ENCODE measurements at regions not wholly inside any gene's neighbourhood (a gene's known extent, or its start where the extent isn't known, plus 50 kb on each side); places are given as distances from the start of the nearest gene placed in this dataset.
A peak's percentile ranks its signal among the peaks of the same experiment; 100 is the strongest.

DNA sequence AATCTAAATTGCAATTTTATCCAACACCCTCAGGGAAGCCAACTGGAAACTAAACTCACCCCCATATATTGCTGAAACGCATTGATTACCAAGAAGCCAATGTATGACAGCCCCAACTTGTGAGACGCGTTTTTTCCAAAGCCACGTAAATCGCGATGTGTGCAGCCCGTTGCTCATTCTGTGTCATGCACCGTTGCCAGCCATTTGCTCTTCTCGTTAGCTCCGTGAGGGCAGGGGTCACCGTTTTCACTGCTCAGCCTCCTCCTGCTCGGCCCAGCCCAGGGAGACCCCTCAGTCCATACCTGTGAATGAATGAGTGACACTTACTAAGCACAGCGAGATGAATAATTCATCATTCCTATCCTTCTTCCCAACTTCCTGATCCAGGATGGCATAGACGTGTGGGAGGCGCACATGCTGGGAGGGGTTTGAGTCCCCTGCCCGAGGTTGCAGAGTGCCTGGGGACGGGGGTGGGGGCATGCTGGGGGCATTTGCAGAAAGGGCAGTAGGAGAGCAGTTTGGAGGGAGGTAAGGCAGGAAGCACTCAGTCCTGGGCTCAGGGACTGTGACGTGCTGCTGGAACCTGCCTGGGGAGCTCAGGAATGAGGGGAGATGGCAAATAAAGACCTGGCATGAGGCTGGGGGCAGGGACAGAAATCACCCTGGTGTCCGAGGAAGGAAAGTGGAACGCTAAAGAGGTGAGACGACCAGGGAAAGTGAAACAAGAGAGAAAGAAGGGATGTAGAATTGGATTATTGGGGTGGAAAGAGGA lies 104.2 kb upstream of the SDK1 start:
- DNase-seq = no peak

DNA sequence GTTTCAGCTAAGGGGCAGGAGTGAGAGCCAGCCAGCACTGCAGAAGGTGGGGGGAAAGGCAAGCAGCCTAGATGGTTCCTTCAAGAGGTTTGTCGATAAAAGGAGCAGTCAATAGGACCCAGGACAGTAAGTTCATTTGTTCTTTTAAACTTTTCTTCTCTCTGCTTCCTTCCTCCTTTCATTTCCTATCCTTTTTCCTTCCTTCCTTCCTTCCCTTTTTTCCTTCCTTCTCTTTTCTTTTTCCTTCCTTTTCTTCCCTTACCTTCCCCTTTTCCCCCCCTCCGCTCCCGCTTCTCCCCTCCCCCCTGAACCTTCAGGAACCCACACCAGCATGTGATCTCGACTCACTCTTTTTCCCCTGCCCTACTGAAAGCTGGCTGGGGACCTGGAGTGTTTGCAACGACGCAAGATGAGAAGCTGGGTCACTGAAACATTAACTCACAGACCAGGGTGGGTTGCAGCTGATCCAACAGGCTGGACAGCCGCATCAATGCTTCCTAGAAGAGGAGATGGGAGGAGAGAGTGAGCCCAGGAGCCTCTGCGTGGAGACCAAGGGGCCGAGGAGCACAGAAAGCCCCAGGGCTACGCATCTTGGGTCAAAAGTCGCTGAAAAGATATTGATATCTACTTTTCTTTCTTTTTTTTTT lies 103.4 kb upstream of the SDK1 start:
- no peak for DNase-seq

DNA sequence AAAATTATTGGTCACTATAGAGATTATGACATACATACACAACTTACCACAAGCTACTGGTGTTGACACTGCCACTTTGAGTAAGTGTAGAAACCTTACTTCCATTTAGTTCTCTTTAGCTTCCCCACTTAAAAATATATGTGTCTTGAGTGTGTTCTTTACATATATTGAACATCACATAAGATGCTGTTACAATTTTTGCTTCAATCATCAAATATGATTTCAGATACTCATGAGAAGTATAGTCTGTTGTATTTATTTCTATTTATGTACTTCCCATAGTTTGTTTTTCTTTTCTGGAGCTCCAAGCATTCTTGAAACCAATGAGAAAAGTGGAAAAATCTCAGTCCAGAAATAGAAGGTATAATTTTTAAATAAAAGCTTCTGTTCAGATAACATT lies 102.7 kb upstream of the SDK1 start:
- no peak for DNase-seq

DNA sequence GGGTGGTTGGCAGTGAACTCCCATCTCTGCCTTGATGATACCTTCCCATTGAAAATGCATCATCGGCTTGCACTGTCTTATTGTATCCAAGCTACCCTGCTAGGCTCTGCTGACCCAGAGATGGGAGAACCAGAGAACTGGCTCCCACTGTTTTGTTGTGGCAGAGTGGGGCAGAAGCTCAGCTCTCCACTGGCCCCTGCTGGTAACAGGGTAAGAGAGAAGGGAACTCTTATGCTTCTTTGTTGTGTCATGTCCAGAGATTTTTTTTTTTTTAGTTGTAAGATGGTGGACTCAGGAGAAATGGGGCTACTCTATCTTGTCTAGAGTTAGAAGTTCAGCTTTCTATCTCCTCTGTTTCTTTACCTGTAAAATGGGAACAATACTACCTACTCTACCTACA lies 100.5 kb upstream of the SDK1 start:
- peak; percentile 15 for DNase-seq

DNA sequence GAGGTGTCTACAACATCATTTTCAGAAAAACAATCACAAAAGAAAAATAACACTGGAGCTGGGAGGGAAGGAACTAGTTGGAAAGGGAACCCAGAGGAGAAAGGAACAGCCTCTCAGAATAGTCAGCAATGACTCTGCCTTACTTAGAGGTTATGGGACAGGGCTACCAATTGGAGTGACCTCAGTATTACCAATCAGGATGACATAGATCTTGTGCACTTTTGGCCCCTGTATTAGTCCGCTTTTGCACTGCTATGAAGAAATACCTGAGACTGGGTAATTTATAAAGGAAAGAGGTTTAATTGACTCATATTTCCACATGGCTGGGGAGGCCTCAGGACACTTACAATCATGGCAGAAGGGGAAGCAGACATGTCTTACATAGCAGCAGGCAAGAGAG lies 99.7 kb upstream of the SDK1 start:
- DNase-seq = no peak

DNA sequence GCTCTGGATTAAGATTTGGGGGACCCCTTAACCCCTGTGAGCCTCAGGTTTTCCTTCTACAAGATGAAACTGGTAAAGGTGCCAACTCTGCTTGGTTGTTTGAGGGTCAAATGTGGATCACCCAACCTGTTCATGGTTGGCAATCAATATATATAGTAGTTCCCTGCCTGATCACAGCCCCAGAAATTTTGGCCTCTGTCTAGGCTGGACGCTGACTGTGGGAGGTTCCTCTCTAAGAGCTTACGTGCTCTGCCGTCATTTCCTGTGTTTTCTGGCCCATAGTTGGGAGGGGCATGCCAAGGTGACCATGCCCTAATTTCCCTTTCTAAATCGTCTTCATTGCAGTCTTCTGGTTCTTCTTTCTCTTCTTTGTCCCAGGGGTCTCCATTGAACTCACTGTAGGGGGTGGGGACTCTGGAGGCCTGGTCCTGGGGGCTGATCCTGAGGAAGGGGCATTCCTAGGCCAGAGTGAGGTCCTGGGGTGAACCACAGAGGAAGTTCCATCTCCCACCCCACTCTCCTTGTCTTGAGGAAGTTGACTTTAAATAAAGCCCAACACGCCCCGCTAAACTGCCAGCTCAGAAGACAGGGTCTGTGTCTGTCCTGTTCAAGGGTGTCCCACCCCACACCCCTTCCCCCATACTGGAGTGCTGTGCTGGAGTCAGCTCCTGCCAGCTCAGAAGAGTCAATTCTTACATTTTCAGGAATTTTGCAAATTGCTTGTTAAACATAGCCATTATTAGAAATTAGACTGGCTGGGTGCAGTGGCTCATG lies 98.9 kb upstream of the SDK1 start:
- DNase-seq = no peak

DNA sequence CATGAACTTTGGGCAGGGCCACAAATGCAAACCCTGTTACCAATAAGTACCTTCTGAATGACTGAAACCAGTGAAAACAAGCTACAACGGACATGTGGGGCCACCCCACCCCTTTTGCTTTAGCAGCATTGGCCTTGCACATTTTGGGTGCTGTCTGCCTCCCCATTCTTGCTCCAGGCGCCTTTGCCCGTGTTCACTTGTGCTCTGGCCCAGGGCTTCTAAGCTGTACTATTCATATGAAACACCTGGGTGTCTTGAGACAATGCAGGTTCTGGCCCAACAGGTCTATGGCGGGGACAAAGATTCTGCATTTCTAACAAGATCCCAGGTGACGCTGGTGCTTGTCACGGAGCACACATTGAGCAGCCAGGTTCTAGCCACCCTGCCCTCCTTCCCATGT lies 96.5 kb upstream of the SDK1 start:
- DNase-seq = no peak

DNA sequence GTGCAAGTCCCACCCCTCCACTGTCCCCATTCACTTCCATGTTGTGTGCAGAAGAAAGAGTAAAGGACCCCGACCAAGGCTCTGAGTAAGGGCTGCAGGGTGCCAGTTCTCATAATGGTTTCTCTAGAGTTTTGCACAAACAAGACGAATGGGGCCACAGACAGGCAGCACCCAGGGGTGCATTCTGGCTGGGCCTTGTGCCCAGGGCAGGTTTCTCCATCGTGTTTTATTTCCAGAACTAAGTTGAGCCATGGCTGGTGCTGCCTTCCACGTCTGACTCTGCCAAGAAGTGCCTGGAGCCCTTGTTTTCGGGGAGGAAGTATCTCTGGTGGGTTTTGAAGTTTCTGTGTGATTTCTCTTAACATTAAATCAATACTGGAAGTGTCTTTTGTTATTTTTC lies 95.0 kb upstream of the SDK1 start:
- DNase-seq = no peak

DNA sequence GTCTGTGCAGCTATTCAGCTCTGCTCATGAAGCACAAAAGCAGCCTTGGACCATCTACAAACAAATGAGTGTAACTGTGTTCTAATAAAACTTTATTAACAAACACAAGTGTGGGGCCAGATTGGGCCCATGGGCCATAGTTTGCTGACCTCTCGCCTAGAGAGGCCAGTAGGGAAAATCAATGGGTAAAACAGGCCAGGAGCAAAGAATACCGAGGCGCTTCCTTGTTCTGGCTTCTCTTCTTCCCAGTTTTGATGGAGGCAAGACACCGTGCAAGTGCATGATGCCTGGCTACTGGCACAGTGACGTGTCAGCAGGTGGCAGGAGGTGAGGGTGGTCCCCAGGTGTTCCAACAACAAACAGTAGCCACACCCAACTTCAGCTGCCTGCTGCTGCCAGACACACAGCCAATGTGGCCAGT lies 94.3 kb upstream of the SDK1 start:
- no peak for DNase-seq

DNA sequence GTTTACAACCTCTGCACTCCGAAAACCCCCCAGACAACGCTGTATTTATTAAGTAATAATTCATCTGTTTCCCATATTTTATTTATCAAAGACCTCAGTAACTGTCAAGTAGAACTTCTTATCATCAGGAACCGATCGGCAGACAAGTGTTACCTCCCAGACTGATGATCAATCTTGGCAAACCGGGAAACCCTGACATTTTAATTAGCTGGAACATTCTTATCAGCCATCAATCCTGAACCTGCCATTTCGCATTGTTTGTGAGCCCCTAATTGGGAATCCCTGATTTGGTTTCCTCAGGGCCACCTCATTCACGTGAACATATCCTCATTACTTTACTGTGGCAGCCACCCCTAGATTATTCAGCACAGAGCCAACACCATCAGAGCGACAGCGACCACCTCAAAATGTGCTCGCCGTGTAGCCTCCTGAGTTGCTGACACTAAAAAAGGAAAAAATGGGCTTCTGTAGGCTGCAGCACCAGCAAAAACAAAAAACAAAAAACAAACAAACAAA lies 93.6 kb upstream of the SDK1 start:
- no peak for DNase-seq

DNA sequence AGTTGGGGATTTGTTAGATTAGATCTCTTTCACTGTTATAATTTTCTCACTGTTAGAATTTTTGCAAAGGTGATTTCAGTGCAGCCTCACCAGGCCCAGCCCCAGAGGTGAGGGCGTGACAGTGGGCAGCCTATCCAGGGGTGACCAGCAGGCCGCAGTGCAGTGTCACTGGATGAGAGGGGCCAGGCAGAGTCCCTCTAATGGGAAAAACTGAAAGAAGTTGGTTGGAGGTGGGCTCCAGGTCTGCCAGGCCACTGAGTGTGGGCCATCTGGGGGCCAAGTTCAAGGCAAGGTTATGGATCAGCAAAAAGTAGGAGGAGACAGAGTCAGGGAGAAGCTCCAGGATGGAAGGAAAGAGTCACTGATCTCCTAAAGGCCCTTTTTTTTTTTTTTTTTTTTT lies 90.5 kb upstream of the SDK1 start:
- no peak for DNase-seq

DNA sequence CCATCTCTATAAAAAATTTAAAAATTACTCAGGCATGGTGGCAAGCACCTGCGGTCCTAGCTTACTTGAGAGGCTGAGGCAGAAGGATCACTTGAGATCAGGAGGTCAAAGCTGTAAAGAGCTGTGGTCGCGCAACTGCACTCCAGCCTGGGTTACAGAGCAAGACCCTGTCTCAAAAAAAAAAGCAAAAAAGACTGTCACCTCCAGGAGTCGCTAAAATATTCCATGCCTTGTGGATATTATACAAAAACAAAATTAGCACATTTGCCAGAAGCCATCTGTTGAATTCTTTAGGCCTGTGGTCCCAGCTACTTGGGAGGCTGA lies 87.0 kb upstream of the SDK1 start:
- DNase-seq = no peak

DNA sequence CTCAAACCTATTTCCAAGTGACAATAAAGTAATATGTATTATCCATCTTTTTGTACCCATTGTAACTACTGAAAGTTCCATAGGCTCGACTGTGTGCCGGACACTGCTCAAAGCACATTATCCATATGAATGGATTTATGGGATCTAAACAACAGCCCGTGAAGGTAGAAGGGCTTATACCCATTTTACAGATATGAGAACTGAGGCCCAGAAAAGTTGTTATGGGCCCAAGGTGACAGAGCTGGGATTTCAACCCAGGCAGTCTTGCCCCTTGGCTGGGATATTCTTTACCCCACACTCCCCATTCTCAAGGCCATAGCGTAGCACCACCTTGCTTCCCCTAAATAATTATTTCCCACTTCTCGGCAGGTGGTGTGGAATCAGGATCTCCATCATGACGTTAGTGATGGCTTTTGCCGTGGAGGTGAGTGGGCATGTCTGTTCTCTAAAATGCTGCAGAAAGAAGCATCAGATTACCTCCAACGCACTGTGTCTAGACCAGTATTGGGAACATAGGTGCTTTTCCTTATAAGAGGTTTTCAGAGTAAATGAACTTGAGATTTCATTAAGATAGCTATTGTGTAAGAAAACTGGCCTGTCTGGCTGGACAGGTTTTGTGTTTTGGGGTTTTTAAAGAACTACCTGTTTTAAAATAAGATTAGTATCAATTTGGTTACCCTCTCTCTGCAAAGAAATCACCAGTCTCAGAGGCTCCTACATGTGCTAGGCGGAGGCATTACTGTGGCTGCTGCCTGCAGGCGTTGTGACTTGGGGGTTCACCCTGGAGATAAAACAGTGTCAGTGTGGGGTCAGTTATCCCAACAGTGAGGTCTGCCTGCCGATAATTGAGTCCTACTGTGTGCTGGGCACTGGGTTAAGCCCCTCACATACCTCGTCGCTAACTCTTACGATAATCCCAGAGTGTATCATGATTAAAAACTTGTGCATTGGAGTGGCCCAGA lies 85.1 kb upstream of the SDK1 start:
- DNase-seq = no peak

DNA sequence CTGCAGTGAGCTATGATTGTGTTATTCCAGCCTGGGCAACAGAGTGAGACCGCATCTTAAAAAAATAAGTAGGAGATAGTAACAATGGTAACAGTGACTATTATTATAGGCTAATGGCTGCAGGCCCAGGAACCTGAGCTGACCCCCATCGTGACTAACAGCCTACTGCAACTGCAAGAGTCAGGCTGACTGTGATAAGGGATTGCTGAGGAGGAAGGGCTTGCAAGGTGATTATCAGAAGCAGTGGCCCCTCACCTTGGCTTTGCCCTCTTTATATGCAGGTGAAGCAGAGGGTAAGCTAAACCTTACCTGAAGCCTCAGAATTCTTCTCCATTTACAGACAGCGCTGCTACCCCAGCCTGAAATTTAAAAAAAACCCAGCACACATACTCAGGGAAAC lies 83.9 kb upstream of the SDK1 start:
- no peak for DNase-seq

DNA sequence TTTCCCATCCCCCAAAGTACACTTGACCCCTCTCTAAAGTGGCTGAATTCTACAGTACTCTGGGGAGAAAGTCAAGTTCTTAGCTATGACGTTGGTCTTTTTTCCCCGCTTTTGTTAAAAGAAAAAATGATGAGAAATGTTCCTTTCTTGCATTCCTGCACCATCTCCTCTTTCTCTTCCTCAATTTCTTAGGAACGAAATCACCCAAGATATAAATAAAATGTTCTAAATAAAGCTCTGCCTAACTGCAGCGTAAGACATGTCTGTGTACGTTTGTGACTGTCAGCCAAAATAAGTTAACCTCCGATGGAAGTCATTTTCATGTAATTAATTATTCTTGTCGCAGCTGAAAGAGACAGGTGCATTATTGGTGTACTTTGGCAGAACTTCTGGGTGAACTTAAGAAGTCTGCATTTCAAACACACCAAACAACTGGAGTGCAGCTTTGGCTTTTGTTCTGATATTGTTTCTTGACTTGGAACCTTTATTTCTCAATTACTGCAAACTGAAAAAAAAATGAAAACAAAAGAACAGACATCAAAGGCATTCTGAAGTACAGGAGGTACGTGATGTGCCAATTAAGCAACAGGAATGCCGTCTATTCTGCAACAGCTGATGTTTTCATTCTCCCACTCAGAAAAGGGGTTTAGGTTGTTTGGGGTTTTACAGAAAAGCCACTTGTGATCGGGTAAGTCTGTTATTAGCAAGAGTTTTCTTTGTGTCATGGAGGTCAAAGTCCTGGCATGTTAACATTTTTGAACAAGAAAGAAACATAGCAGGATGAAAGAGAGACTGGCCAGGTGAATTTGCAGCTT lies 82.4 kb upstream of the SDK1 start:
- DNase-seq = no peak

DNA sequence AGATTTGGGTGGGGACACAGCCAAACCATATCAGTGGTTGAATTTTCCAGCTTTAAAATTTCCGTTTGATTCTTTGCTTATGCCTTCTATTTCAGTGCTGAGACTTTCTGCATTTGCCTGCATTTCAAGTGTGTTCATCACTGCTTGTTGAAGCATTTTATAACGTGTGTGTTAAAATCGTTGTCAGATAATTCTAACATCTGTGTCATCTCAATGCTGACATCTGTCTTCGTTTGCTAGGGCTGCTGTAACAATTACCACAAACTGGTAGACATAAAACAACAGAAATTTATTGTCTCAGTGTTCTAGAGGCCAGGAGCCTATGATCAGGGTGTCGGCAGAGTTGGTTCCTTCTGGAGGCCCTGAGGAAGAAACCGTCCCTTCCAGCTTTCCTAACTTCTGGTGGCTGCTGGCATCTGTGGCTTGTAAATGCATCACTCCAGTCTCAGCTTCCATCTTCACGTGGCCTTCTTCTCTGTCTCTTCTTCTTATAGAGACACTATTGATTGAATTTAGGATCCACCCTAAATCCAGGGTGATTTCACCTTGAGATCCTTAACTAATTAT lies 71.1 kb upstream of the SDK1 start:
- no peak for DNase-seq

DNA sequence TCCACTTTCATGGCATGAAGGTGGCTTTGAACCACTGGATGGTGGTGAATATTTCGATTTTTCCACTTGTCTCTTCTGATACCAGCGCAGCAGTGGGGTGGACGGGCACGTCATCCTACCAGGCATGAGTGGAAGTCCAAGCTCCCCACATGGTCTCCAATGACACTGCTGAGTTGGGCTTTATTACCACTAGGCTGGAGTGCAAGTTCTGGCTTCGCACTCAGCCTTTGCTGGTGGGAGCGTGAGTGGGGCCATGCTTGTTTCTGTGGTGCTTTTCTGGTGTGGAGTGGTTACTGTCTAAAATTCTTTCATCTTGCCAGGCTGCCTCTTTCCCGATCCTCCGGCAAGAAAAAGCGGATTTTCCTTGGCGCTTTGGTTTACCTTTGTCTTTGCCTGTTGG lies 70.1 kb upstream of the SDK1 start:
- no peak for DNase-seq

DNA sequence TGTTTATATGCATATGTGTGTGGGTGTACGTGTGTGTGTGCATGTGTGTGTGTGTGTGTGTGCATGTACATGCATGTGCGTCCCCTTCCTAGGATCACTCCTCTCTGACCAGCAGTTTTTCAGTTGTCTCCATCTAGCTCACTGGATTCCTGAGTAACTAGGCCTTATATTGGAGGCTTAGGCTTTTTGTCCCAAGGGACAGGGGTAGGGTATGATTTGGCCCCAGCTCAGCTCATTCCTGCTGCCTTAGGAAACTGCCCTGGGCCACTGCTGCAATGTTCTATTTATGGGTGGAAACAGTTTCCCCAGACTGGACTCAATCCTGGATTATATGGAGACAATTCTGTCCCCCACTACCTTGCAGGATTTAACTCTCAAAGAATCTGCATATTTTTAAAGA lies 68.8 kb upstream of the SDK1 start:
- no peak for DNase-seq

DNA sequence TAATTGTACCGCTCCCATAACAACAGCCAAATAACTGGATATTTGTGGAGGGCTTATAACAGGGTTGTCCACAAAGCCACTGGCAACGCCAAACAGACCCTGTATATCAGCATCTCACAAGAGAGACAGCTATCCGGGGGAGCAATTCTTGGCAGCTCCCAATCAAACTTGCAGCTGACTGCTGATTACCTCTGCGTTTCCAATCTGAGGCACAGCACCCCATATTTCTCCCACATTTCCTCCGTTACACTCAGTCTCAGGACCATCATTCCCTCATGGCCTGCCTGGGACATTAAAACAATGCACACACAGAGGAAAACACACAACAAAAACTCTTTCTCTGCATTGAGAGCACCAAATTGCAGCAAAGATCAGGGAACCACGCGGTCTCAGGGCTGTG lies 67.8 kb upstream of the SDK1 start:
- no peak for DNase-seq

DNA sequence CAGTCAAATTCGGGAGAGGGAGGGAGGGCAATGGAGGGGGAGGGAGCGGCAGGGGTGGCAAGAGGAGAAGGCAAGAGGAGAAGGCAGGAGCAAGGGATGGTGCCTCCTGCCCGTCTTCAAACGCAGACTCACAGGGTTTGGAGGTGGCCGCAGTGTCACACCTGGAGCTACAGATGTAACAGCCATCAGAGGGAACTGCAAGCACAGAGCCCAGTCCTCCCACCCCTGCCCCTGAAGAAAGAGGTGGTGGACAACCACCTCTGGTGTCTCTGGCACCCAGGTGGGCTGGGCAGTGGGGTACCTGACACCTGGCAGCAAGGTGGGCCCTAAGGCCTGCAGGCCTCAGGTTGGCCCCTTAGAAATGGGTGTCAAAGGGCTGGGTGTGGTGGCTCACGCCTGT lies 67.0 kb upstream of the SDK1 start:
- no peak for DNase-seq

DNA sequence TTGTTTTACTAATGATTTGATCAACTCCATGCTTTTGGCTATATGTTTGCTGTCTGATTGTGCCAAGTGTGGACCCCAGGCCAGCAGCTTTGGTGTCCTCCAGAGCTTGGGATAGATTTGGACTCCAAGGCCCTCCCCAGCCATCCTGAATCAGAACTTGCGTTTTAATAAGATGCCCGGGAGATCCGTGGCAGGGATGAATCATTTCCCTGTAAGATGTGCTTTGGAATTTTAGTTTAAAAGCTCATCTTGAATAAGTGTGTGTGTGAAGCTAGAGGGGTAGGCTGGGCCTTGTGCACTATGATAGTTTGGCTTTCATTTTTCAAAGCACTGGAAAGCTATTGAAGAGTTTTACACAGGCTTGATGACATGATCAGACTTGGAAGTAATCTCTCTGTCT lies 66.2 kb upstream of the SDK1 start:
- no peak for DNase-seq

DNA sequence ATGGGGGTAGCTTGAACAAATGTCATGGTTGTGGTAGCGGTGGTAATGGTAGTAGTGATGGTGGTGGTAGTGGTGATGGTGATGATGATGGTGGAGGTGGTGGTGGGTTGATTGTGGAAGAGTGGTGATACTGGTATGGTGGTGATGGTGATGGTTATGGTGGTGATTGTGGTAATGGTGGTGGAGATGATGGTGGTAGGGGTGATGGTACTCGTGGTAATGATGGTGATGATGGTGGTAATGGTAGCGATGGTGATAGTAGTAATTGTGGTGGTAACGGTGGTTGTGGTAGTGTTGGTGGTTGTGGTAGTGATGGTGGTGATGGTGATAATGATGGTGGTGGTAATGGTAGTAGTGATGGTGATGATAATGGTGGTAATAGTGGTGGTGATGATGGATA lies 65.7 kb upstream of the SDK1 start:
- no peak for DNase-seq
